SK-N-MC (cell line): ENCODE measurements at regions not wholly inside any gene's neighbourhood (a gene's known extent, or its start where the extent isn't known, plus 50 kb on each side); places are given as distances from the start of the nearest gene placed in this dataset.

Source experiments
- DNase-seq: peaks from one replicate; pipeline ENCODE4 v3.0.0-alpha.2; 2011; ENCODE audit warnings: low read depth, low spot score
- H3K27ac ChIP-seq: fragments of 200-600 bp; sonication (generic); 2 replicates; pipeline ENCODE4 v1.5.1; 2016; ENCODE audit warnings: mixed run types
- H3K36me3 ChIP-seq: fragments of 200-600 bp; sonication (generic); 2 replicates; pipeline ENCODE4 v1.6.1; 2017; ENCODE audit warnings: antibody characterized with exemption, low read length, mixed read lengths; ENCODE audit not compliant: insufficient read depth
- H3K4me3 ChIP-seq: fragments of 200-600 bp; sonication (generic); 2 replicates; pipeline ENCODE4 v1.5.1; 2016
- H3K9ac ChIP-seq: fragments of 200-600 bp; sonication (generic); 2 replicates; pipeline ENCODE4 v1.8.0; 2017; ENCODE audit warnings: mixed run types, mixed read lengths; ENCODE audit not compliant: insufficient read length
- H3K9me3 ChIP-seq: fragments of 200-600 bp; sonication (generic); 2 replicates; pipeline ENCODE4 v1.6.1; 2017; ENCODE audit warnings: low read depth, mild to moderate bottlenecking, antibody characterized with exemption, low read length, moderate library complexity, mixed read lengths
- EZH2 ChIP-seq: fragments of 200-600 bp; sonication (generic); IDR thresholded peaks from one replicate; pipeline ENCODE4 v1.6.1; 2017; ENCODE audit warnings: antibody characterized with exemption
- FOXP2 ChIP-seq: optimal IDR thresholded peaks from 2 replicates; pipeline ENCODE3; 2011; ENCODE audit warnings: mild to moderate bottlenecking, moderate library complexity; ENCODE audit not compliant: insufficient read depth; ENCODE audit errors: extremely low read length, control extremely low read depth
- POLR2AphosphoS5 ChIP-seq: IDR thresholded peaks from 2 replicates; pipeline ENCODE4 v1.6.1; 2012; ENCODE audit warnings: mild to moderate bottlenecking, low read depth, low read length, borderline replicate concordance

DNA sequence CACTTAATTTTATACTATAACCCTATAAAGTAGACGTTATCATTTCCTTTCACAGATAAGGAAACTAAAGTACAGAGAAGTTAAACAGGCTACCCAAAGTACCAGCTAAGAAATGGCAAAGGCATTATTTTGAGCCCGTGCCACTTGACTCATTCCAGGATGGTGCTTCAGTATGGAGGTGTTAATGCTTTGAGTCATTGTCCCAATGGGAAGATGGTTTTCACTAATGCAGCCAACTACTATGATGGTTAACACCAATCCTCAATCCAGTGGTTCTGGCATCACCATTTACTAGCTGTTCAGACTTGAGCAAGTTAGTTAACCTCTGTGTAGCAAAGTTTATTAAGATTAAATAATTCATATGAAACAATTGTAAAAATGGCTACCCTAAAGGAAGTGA lies 123.1 kb upstream of the SLC5A12 start:
- Histone ChIP-seq H3K4me3 (no peak overlapping the region), H3K9ac (no peak overlapping the region), H3K9me3 (no peaks in the 10 kb centered on the region), H3K27ac (no peak overlapping the region), H3K36me3 (no peaks in the 10 kb centered on the region)
- DNase-seq = no peak
- TF ChIP-seq POLR2AphosphoS5 (no peak), EZH2 (no peak)

DNA sequence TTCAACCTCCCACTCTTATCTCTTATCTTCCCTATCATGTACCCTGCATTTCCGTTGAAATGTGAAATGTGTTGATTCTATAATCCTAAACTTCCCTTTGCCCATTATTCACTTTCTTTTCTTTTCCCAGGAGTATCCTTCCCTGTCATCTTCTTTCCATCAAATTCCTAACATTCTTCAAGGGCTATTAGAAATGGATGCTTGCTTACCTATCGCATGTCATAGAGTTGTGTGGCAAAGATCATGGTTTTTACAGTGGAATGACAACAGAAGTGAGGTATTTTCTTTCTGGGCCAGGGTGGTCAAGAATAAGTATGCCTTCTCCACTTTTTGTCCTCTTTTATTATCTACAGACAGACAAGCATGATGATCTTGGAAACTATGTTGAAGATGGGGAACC lies 124.4 kb upstream of the SLC5A12 start:
- H3K9me3 ChIP-seq = no peaks in the 10 kb centered on the region
- TF ChIP-seq POLR2AphosphoS5 (no peak), FOXP2 (no peak), EZH2 (no peak)
- no peaks in the 10 kb centered on the region for H3K36me3 ChIP-seq
- no peak overlapping the region for H3K27ac ChIP-seq
- no peak for DNase-seq
- no peak overlapping the region for H3K4me3 ChIP-seq
- H3K9ac ChIP-seq = no peak overlapping the region

DNA sequence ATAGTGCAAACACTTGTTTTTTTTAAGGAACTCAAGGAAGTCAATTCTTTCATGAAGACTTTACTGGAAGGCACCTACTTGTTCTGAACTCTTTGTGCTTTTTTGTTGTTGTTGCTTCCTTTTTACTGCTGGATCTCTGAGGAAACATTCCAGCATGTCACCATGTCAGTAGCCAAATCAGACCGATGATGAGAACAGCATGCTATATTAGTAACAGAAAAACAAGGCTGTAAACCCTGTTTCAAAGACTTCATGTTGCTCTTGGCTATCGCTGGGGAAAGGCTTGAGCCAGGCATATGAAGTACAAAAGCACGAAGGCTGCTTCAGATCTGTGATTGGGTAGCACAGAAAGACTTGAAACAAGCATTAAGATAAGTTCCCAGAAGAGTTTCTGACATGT lies 125.6 kb upstream of the SLC5A12 start:
- Histone ChIP-seq H3K9me3 (no peaks in the 10 kb centered on the region), H3K27ac (no peak overlapping the region)
- no peak for DNase-seq

DNA sequence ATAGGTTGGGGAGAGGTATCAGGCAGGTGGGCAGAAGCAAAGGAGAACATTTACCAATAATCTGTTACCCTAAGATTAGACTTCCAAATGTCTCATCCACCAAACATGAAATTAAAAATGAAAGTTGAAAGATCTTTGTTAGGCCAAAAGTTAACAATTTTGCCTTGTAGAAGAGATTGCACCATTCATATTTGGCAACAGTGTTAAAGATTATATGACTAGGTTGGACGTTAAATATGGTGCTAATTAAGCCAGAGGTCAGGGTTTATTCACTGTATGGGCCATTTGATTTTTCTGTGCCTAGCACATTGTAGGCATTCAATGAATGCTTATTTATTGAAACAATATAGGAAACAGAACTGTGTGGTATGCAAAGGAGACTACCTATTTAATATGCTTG lies 126.1 kb upstream of the SLC5A12 start:
- no peaks in the 10 kb centered on the region for H3K36me3 ChIP-seq
- no peaks in the 10 kb centered on the region for H3K9me3 ChIP-seq
- no peak overlapping the region for H3K27ac ChIP-seq
- no peak for DNase-seq
- no peak overlapping the region for H3K4me3 ChIP-seq
- no peak for TF ChIP-seq EZH2
- no peak for TF ChIP-seq POLR2AphosphoS5
- TF ChIP-seq FOXP2 = no peak
- H3K9ac ChIP-seq = no peak overlapping the region

More for the DNA sequence above, 125.6 kb upstream of the SLC5A12 start:
- TF ChIP-seq POLR2AphosphoS5 (no peak), FOXP2 (no peak), EZH2 (no peak)
- H3K36me3 ChIP-seq = no peaks in the 10 kb centered on the region
- H3K9ac ChIP-seq = no peak overlapping the region
- no peak overlapping the region for H3K4me3 ChIP-seq

DNA sequence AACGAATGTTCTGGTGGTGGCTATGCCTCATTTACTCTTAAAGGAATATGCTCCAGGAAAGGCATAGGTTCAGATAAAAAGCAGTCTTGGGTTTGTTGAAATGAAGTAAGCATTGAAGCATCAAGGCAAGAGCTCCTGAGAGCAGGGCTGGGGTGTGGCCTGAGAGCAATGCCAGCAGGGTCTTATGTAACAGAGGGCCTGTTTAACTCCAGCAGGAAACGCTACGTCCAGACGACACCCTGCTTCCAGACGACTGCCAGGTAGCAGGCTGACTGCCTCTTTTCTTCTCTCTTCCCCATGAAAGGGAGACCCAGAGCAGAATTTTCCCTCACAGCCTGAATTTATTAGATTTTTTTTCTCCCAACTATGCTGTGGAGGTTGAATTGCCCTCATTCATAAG lies 127.2 kb upstream of the SLC5A12 start:
- no peaks in the 10 kb centered on the region for H3K36me3 ChIP-seq
- no peak overlapping the region for H3K9ac ChIP-seq
- TF ChIP-seq POLR2AphosphoS5 = no peak
- TF ChIP-seq EZH2 = no peak
- no peak for TF ChIP-seq FOXP2
- H3K27ac ChIP-seq = no peak overlapping the region
- no peaks in the 10 kb centered on the region for H3K9me3 ChIP-seq
- no peak for DNase-seq
- H3K4me3 ChIP-seq = no peak overlapping the region

DNA sequence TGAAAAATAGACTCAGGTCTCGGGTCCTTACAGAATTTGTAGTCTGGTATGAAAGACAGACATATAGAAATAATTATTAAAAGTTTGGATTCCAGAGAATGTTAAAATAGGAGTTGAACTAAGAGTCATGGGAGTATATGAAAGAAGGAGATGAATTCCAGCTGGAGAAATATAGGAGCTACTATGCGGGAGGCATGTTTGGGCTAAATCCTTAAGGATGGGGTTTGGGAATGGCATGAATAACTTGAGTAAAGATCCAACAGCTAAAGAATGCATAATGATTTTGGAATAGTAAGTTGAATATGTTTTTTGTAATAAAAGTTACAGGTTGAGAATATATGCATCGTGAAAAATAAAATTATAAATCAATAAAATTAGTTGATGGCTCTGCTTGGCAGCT lies 129.4 kb upstream of the SLC5A12 start:
- Histone ChIP-seq H3K27ac (no peak overlapping the region), H3K9me3 (no peaks in the 10 kb centered on the region), H3K9ac (no peak overlapping the region), H3K4me3 (no peak overlapping the region), H3K36me3 (no peaks in the 10 kb centered on the region)
- DNase-seq = no peak
- no peak for TF ChIP-seq EZH2
- TF ChIP-seq POLR2AphosphoS5 = no peak
- TF ChIP-seq FOXP2 = no peak

DNA sequence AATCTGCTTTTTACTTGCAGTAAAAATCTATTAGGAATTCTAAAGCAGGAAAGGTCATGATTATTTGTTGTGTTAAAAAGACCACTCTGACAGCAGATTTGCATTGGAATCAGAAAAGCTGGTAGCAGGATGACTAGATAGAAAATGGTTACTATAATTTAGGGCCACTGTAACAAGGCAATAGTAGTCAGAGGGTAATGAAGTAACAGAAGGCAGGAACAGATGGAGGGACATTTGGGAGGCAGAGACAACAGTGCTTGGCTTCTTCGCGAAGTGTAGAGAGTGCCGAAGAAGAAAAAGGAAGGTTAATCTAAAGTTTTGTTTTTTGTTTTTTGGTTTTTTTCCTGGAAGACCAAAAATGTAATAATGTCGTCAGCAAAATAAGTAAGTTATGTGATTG lies 129.8 kb upstream of the SLC5A12 start:
- DNase-seq = no peak
- no peaks in the 10 kb centered on the region for H3K9me3 ChIP-seq

DNA sequence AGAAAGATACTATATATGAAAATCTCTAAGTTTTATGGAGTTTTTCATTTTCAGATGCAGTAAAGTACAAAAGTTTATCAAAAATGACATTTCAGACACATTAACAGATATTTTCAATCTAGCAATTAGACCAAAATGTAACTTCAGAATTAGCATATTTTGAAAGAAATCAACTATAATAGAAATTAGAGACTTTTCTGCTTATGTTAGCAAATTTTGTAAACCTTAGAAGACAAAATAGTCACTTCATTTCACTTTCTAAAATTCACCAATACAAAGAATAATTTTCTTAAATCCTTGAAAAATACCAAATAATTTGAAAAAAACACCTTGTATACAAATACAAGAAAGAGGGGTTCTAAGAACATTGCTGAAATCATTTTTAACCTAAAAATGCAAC lies 135.8 kb upstream of the FIBIN start:
- no peak overlapping the region for H3K9ac ChIP-seq
- DNase-seq = no peak
- TF ChIP-seq POLR2AphosphoS5 = no peak

More for the DNA sequence above, 129.8 kb upstream of the SLC5A12 start:
- Histone ChIP-seq H3K9ac (no peak overlapping the region), H3K36me3 (no peaks in the 10 kb centered on the region), H3K27ac (no peak overlapping the region), H3K4me3 (no peak overlapping the region)
- TF ChIP-seq EZH2 (no peak), FOXP2 (no peak), POLR2AphosphoS5 (no peak)

DNA sequence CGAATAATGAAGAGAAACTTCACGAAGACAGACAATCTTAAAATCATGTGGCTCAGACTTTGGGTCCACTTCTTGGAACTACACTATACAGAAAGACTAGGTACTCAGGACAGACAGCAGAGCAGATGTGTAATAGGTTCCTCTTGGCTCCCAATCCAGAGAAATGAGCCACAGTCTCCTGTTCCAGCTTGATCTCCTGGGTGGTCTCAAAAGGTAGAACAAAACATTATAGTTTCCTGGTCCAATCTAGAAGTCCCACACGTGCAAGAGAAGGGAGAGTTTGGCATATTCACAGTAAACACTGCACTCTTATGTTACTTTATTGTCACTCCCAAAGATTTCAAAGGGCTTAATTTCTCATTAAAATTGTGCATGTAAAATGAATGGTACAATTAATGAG lies 134.5 kb upstream of the FIBIN start:
- Histone ChIP-seq H3K27ac (no peak overlapping the region), H3K9me3 (no peaks in the 10 kb centered on the region), H3K4me3 (no peak overlapping the region), H3K36me3 (no peaks in the 10 kb centered on the region), H3K9ac (no peak overlapping the region)
- TF ChIP-seq POLR2AphosphoS5 (no peak), EZH2 (no peak), FOXP2 (no peak)
- DNase-seq = no peak

More for the DNA sequence above, 135.8 kb upstream of the FIBIN start:
- Histone ChIP-seq H3K36me3 (no peaks in the 10 kb centered on the region), H3K9me3 (no peaks in the 10 kb centered on the region), H3K27ac (no peak overlapping the region), H3K4me3 (no peak overlapping the region)
